HEK293 (cell line): ENCODE measurements at regions not wholly inside any gene's neighbourhood (a gene's known extent, or its start where the extent isn't known, plus 50 kb on each side); places are given as distances from the start of the nearest gene placed in this dataset.

Source experiments
- CTCF ChIA-PET: fragments of 350-600 bp; formaldehyde crosslinking; extraction: SDS; loops from one replicate; lab custom pipeline; 2021; ENCODE audit warnings: antibody characterized with exemption; lab: Yijun Ruan, JAX
- POLR2A ChIA-PET: fragments of 300-600 bp; formaldehyde crosslinking; extraction: SDS; loops from one replicate; lab custom pipeline; 2020; ENCODE audit warnings: antibody characterized with exemption, inconsistent platforms; lab: Yijun Ruan, JAX
- H3K27ac ChIP-seq: fragments of 200-500 bp; sonication (Bioruptor generic); 2 replicates; pipeline ENCODE4 v1.5.1; 2014; ENCODE audit warnings: low read depth, low read length, control low read depth, inconsistent platforms; ENCODE audit errors: extremely low read depth
- H3K36me3 ChIP-seq, 2 experiments: fragments of 200-500 bp in 1 of 2; sonication (Bioruptor generic) in 1 of 2; 1 replicate in 1 of 2; 2 replicates in 1 of 2; pipeline ENCODE4 v1.5.1; 2014 to 2017; ENCODE audit warnings: inconsistent platforms in 2 of 2, low read length in 2 of 2; ENCODE audit not compliant: control insufficient read depth in 2 of 2, insufficient read depth in 1 of 2
- H3K4me1 ChIP-seq: fragments of 200-500 bp; sonication (Bioruptor generic); 2 replicates; pipeline ENCODE4 v1.5.1; 2014; ENCODE audit warnings: mild to moderate bottlenecking, low read length, inconsistent platforms; ENCODE audit not compliant: control insufficient read depth, insufficient read depth
- H3K4me3 ChIP-seq: 2 replicates; pipeline ENCODE4 v1.5.1; 2011; ENCODE audit warnings: low read depth, mild to moderate bottlenecking, control low read depth, low read length, moderate library complexity
- H3K9me3 ChIP-seq: fragments of 200-500 bp; sonication (Bioruptor generic); 2 replicates; pipeline ENCODE4 v1.5.1; 2014; ENCODE audit warnings: low read depth, low read length, inconsistent platforms; ENCODE audit not compliant: control insufficient read depth, insufficient read depth
- KLF10 ChIP-seq: fragments of 450-650 bp; IDR thresholded peaks from 2 replicates; pipeline ENCODE4 v1.5.1; 2018; ENCODE audit warnings: missing biosample characterization, mild to moderate bottlenecking, missing genetic modification characterization
- KLF7 ChIP-seq: fragments of 450-650 bp; formaldehyde crosslinking; IDR thresholded peaks from 2 replicates; pipeline ENCODE4 v1.5.1; 2016; ENCODE audit warnings: missing biosample characterization, missing genetic modification characterization, borderline replicate concordance
- OVOL3 ChIP-seq: fragments of 450-650 bp; formaldehyde crosslinking; IDR thresholded peaks from 2 replicates; pipeline ENCODE4 v1.5.1; 2016; ENCODE audit warnings: missing biosample characterization, missing genetic modification characterization
- ZNF112 ChIP-seq: fragments of 450-650 bp; formaldehyde crosslinking; IDR thresholded peaks from 2 replicates; pipeline ENCODE4 v1.5.0; 2017; ENCODE audit warnings: missing biosample characterization, missing genetic modification characterization
- ZNF138 ChIP-seq: fragments of 450-650 bp; formaldehyde crosslinking; IDR thresholded peaks from 2 replicates; pipeline ENCODE4 v1.5.1; 2016; ENCODE audit warnings: missing biosample characterization, missing genetic modification characterization, borderline replicate concordance
- ZNF175 ChIP-seq: fragments of 450-650 bp; formaldehyde crosslinking; IDR thresholded peaks from 2 replicates; pipeline ENCODE4 v1.5.1; 2016; ENCODE audit warnings: missing biosample characterization, missing genetic modification characterization
- ZNF416 ChIP-seq: fragments of 450-650 bp; formaldehyde crosslinking; IDR thresholded peaks from 2 replicates; pipeline ENCODE4 v1.5.1; 2016; ENCODE audit warnings: missing biosample characterization, missing genetic modification characterization
- ZNF521 ChIP-seq: fragments of 450-650 bp; formaldehyde crosslinking; IDR thresholded peaks from 2 replicates; pipeline ENCODE4 v1.5.1; 2017; ENCODE audit warnings: missing biosample characterization, mild to moderate bottlenecking, missing genetic modification characterization
- ZXDB ChIP-seq: fragments of 450-650 bp; formaldehyde crosslinking; IDR thresholded peaks from 2 replicates; pipeline ENCODE4 v1.5.1; 2016; ENCODE audit warnings: missing biosample characterization, missing genetic modification characterization
- TF ChIP-seq, protein P1 (sequence below): fragments of 450-650 bp; formaldehyde crosslinking; IDR thresholded peaks from 2 replicates; pipeline ENCODE4 v1.5.1; 2016; ENCODE audit warnings: missing biosample characterization, missing genetic modification characterization, borderline replicate concordance
- TF ChIP-seq, protein P2 (sequence below): fragments of 450-650 bp; formaldehyde crosslinking; IDR thresholded peaks from 2 replicates; pipeline ENCODE4 v1.5.1; 2017; ENCODE audit warnings: missing biosample characterization, missing genetic modification characterization
- TF ChIP-seq, protein P3 (sequence below): fragments of 450-650 bp; formaldehyde crosslinking; IDR thresholded peaks from 2 replicates; pipeline ENCODE4 v1.5.1; 2016; ENCODE audit warnings: missing biosample characterization, missing genetic modification characterization
- TF ChIP-seq, protein P4 (sequence below): fragments of 450-650 bp; formaldehyde crosslinking; IDR thresholded peaks from 2 replicates; pipeline ENCODE4 v1.5.0; 2017; ENCODE audit warnings: missing biosample characterization, missing genetic modification characterization, borderline replicate concordance

DNA sequence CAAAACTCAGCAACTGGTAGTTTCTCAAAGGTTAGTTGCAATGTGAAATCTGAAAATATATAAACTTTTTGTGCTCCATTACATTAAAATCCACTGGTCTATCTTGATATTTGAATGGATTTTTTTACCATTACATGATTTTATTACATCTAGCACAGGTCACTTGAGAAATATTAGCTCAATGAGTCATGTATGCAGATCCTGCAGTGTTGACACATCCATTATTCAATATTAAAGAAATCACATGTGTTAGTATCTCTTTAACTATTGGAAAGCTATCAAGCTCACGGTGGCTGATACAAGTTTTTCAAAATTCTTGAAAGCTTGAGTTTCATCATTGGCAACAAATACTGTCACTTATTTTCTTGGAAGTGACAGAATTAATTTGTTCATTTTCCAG lies 373.9 kb upstream of the TSHZ3 start:
- ChIA-PET POLR2A (interaction anchor here (0.7 kb wide), 2 partner anchors 303 to 857 kb away, joined by 3 to 4 read pairs; no protein-coding TSS in a partner anchor), CTCF (interaction anchor here (0.6 to 0.7 kb wide), 4 partner anchors 11 to 572 kb away, joined by 3 read pairs; no protein-coding TSS in a partner anchor)
- Histone ChIP-seq H3K9me3 (peaks cover 4% of the 10 kb centered on the region; the same call in 1 of the 2 replicates), H3K27ac (no peak overlapping the region), H3K4me3 (no peak overlapping the region), H3K36me3 (no peaks in the 10 kb centered on the region), H3K4me1 (no peaks in the 10 kb centered on the region)
- TF ChIP-seq ZNF416 (tag by site-specific recombination) (no peak), ZXDB (tag by site-specific recombination) (no peak), OVOL3 (tag by site-specific recombination) (no peak), KLF7 (tag by site-specific recombination) (no peak)
- TF ChIP-seq, protein P1, sequence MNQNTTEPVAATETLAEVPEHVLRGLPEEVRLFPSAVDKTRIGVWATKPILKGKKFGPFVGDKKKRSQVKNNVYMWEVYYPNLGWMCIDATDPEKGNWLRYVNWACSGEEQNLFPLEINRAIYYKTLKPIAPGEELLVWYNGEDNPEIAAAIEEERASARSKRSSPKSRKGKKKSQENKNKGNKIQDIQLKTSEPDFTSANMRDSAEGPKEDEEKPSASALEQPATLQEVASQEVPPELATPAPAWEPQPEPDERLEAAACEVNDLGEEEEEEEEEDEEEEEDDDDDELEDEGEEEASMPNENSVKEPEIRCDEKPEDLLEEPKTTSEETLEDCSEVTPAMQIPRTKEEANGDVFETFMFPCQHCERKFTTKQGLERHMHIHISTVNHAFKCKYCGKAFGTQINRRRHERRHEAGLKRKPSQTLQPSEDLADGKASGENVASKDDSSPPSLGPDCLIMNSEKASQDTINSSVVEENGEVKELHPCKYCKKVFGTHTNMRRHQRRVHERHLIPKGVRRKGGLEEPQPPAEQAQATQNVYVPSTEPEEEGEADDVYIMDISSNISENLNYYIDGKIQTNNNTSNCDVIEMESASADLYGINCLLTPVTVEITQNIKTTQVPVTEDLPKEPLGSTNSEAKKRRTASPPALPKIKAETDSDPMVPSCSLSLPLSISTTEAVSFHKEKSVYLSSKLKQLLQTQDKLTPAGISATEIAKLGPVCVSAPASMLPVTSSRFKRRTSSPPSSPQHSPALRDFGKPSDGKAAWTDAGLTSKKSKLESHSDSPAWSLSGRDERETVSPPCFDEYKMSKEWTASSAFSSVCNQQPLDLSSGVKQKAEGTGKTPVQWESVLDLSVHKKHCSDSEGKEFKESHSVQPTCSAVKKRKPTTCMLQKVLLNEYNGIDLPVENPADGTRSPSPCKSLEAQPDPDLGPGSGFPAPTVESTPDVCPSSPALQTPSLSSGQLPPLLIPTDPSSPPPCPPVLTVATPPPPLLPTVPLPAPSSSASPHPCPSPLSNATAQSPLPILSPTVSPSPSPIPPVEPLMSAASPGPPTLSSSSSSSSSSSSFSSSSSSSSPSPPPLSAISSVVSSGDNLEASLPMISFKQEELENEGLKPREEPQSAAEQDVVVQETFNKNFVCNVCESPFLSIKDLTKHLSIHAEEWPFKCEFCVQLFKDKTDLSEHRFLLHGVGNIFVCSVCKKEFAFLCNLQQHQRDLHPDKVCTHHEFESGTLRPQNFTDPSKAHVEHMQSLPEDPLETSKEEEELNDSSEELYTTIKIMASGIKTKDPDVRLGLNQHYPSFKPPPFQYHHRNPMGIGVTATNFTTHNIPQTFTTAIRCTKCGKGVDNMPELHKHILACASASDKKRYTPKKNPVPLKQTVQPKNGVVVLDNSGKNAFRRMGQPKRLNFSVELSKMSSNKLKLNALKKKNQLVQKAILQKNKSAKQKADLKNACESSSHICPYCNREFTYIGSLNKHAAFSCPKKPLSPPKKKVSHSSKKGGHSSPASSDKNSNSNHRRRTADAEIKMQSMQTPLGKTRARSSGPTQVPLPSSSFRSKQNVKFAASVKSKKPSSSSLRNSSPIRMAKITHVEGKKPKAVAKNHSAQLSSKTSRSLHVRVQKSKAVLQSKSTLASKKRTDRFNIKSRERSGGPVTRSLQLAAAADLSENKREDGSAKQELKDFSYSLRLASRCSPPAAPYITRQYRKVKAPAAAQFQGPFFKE (tag by site-specific recombination), result no peak

DNA sequence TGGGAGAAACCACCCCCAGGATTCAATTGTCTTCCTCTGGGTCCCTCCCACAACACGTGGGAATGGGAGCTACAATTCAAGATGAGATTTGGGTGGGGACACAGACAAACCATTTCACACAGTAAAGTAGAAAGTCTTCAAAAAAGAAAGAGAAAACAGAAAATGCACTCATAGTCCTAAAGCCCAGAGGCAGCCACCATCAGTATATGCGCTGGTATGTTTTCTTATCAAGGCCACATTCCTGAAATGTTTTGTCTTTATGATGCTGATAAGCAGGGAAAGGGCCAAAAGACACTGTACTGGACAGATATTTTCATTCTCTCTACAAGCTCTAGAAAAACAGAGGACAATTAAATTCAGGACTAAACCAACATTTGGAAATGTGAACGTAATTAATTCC lies 375.8 kb upstream of the TSHZ3 start:
- Histone ChIP-seq H3K36me3 (no peaks in the 10 kb centered on the region), H3K4me1 (no peaks in the 10 kb centered on the region), H3K27ac (no peak overlapping the region), H3K9me3 (peaks cover 4% of the 10 kb centered on the region; the same call in 1 of the 2 replicates), H3K4me3 (no peak overlapping the region)
- TF ChIP-seq, protein P2, sequence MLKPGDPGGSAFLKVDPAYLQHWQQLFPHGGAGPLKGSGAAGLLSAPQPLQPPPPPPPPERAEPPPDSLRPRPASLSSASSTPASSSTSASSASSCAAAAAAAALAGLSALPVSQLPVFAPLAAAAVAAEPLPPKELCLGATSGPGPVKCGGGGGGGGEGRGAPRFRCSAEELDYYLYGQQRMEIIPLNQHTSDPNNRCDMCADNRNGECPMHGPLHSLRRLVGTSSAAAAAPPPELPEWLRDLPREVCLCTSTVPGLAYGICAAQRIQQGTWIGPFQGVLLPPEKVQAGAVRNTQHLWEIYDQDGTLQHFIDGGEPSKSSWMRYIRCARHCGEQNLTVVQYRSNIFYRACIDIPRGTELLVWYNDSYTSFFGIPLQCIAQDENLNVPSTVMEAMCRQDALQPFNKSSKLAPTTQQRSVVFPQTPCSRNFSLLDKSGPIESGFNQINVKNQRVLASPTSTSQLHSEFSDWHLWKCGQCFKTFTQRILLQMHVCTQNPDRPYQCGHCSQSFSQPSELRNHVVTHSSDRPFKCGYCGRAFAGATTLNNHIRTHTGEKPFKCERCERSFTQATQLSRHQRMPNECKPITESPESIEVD (tag by site-specific recombination), result no peak
- TF ChIP-seq KLF7 (tag by site-specific recombination) (no peak), ZNF521 (tag by site-specific recombination) (no peak)
- CTCF ChIA-PET, result interaction anchor here (0.7 kb wide), 1 partner anchor 40 kb away, joined by 4 read pairs; no protein-coding TSS in a partner anchor
- POLR2A ChIA-PET, result no interaction called here

DNA sequence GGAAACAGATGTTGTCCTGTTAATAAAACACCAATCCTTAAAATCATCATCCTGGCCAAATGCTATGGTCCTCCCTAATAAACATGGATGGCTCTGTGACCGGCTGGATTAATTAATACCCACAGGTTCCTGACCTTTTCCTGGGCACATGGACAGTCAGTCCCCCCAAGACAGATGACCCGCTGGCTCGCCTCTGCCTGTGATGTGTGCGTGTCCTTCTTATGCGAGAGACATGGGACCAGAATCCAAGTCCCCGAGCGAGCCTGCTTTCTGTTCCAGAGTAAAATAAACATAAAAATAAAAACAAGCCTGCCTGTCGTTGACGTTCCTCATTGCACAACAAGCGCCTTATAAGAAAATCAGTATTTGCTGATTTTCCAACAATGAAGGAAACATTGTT lies 378.3 kb upstream of the TSHZ3 start:
- ChIA-PET POLR2A (no interaction called here), CTCF (no interaction called here)
- no peak overlapping the region for H3K4me3 ChIP-seq
- peaks cover 4% of the 10 kb centered on the region; the same call in 1 of the 2 replicates for H3K9me3 ChIP-seq
- H3K4me1 ChIP-seq, result no peaks in the 10 kb centered on the region
- H3K36me3 ChIP-seq, result no peaks in the 10 kb centered on the region
- TF ChIP-seq ZNF112 (no peak), ZNF175 (no peak), ZNF138 (tag by site-specific recombination) (no peak), KLF10 (tag by site-specific recombination) (no peak)
- TF ChIP-seq, protein P3, sequence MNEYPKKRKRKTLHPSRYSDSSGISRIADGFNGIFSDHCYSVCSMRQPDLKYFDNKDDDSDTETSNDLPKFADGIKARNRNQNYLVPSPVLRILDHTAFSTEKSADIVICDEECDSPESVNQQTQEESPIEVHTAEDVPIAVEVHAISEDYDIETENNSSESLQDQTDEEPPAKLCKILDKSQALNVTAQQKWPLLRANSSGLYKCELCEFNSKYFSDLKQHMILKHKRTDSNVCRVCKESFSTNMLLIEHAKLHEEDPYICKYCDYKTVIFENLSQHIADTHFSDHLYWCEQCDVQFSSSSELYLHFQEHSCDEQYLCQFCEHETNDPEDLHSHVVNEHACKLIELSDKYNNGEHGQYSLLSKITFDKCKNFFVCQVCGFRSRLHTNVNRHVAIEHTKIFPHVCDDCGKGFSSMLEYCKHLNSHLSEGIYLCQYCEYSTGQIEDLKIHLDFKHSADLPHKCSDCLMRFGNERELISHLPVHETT (tag by site-specific recombination), result no peak
- TF ChIP-seq, protein P4, sequence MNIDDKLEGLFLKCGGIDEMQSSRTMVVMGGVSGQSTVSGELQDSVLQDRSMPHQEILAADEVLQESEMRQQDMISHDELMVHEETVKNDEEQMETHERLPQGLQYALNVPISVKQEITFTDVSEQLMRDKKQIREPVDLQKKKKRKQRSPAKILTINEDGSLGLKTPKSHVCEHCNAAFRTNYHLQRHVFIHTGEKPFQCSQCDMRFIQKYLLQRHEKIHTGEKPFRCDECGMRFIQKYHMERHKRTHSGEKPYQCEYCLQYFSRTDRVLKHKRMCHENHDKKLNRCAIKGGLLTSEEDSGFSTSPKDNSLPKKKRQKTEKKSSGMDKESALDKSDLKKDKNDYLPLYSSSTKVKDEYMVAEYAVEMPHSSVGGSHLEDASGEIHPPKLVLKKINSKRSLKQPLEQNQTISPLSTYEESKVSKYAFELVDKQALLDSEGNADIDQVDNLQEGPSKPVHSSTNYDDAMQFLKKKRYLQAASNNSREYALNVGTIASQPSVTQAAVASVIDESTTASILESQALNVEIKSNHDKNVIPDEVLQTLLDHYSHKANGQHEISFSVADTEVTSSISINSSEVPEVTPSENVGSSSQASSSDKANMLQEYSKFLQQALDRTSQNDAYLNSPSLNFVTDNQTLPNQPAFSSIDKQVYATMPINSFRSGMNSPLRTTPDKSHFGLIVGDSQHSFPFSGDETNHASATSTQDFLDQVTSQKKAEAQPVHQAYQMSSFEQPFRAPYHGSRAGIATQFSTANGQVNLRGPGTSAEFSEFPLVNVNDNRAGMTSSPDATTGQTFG (tag by site-specific recombination), result no peak
- no peak overlapping the region for H3K27ac ChIP-seq
